ENCODE measurements at regions not wholly inside any gene's neighbourhood (a gene's known extent, or its start where the extent isn't known, plus 50 kb on each side); places are given as distances from the start of the nearest gene placed in this dataset.

GRCh38 chr6:143594647-143595046 lies 83.1 kb upstream of the PHACTR2 start:
- DNase-seq: no peak

GRCh38 chr6:143592335-143592734 lies 80.8 kb upstream of the FUCA2 start:
- DNase-seq: no peak

- no peak for DNase-seq
These were observed 79.9 kb upstream of the FUCA2 start for GRCh38 chr6:143591441-143591840.

- no peak for DNase-seq
These were observed 77.6 kb upstream of the FUCA2 start for GRCh38 chr6:143589162-143589561.

- DNase-seq: no peak
These were observed 75.0 kb upstream of the FUCA2 start for GRCh38 chr6:143586557-143586956.

GRCh38 chr6:143585716-143586115 lies 74.2 kb upstream of the FUCA2 start:
- no peak for DNase-seq

GRCh38 chr6:143585241-143585640 lies 73.7 kb upstream of the FUCA2 start:
- DNase-seq: no peak

- DNase-seq: no peak
These were observed 72.2 kb upstream of the FUCA2 start for GRCh38 chr6:143583542-143584327.

GRCh38 chr6:143581835-143582480 lies 70.4 kb upstream of the FUCA2 start:
- DNase-seq: no peak

- DNase-seq: no peak
These were observed 68.2 kb upstream of the FUCA2 start for GRCh38 chr6:143579703-143580102.

GRCh38 chr6:143578054-143578453 lies 66.5 kb upstream of the FUCA2 start:
- DNase-seq: no peak

GRCh38 chr6:143575901-143576426 lies 64.4 kb upstream of the FUCA2 start:
- no peak for DNase-seq

GRCh38 chr6:143575440-143575839 lies 63.9 kb upstream of the FUCA2 start:
- DNase-seq: peak; percentile 33

GRCh38 chr6:143570147-143570853 lies 58.8 kb upstream of the FUCA2 start:
- DNase-seq: no peak

GRCh38 chr6:143569040-143569439 lies 57.5 kb upstream of the FUCA2 start:
- DNase-seq: no peak

- DNase-seq: no peak
These were observed 53.0 kb upstream of the FUCA2 start for GRCh38 chr6:143564484-143565017.

- no peak for DNase-seq
These were observed 50.6 kb upstream of the FUCA2 start for GRCh38 chr6:143562143-143562542.
